CD14-positive monocyte (primary cell): ENCODE measurements at regions not wholly inside any gene's neighbourhood (a gene's known extent, or its start where the extent isn't known, plus 50 kb on each side); places are given as distances from the start of the nearest gene placed in this dataset.
"Not testable (repeated sequence)": the region's sequence is repeated elsewhere in the genome, so short reads cannot be mapped to it uniquely, and the experiment has no call there.

Source experiments
- DNase-seq, 3 donors: peaks; one replicate each; pipeline ENCODE4 v3.0.0-alpha.2; 2011 to 2022
- H2AFZ ChIP-seq: 2 replicates; pipeline ENCODE4 v1.6.0; 2012; ENCODE audit warnings: mild to moderate bottlenecking, low read depth, low read length, inconsistent platforms; ENCODE audit not compliant: insufficient read depth, poor library complexity, severe bottlenecking
- H3K27ac ChIP-seq, 2 donors: 1 replicate in 1 of 2; 2 replicates in 1 of 2; pipeline ENCODE4 v1.5.1; 2012 to 2013; ENCODE audit warnings: low read length in 2 of 2, control low read depth in 1 of 2, inconsistent platforms in 1 of 2, low read depth in 1 of 2, mild to moderate bottlenecking in 1 of 2
- H3K27me3 ChIP-seq, 2 donors: one replicate each; pipeline versions ENCODE4 v1.6.0 to v1.6.1; 2011 to 2013; ENCODE audit warnings: low read length in 2 of 2; ENCODE audit not compliant: control insufficient read depth in 2 of 2, insufficient read depth in 2 of 2
- H3K36me3 ChIP-seq, 2 donors: replicated peaks in 1 of 2; 1 replicate in 1 of 2; 2 replicates in 1 of 2; pipeline versions ENCODE4 v1.5.1 to v1.6.1; 2012 to 2013; ENCODE audit warnings: low read length in 2 of 2, control low read depth in 1 of 2, inconsistent platforms in 1 of 2, mild to moderate bottlenecking in 1 of 2; ENCODE audit not compliant: insufficient read depth in 2 of 2, control insufficient read depth in 1 of 2
- H3K4me1 ChIP-seq, 2 donors: 1 replicate in 1 of 2; 2 replicates in 1 of 2; pipeline versions ENCODE4 v1.5.1 to v1.6.1; 2012 to 2013; ENCODE audit warnings: low read length in 2 of 2, control low read depth in 1 of 2, inconsistent platforms in 1 of 2, mild to moderate bottlenecking in 1 of 2, moderate library complexity in 1 of 2; ENCODE audit not compliant: insufficient read depth in 2 of 2, control insufficient read depth in 1 of 2
- H3K4me2 ChIP-seq: replicated peaks from 2 replicates; pipeline ENCODE3; 2012; ENCODE audit warnings: low read length, moderate library complexity, mild to moderate bottlenecking; ENCODE audit not compliant: poor library complexity, severe bottlenecking; ENCODE audit errors: extremely low read depth
- H3K4me3 ChIP-seq, 3 experiments: fragments of 200-600 bp in 1 of 3; sonication (generic) in 1 of 3; replicated peaks in 1 of 3; 1 replicate in 2 of 3; 2 replicates in 1 of 3; pipeline ENCODE4 v1.5.1; 2011 to 2013; ENCODE audit warnings: low read length in 3 of 3, mild to moderate bottlenecking in 3 of 3, control low read depth in 2 of 3, low read depth in 2 of 3, inconsistent platforms in 1 of 3, moderate library complexity in 1 of 3
- H3K79me2 ChIP-seq: 2 replicates; pipeline ENCODE4 v1.6.0; 2012; ENCODE audit warnings: mild to moderate bottlenecking, control low read depth, inconsistent platforms, low read length, moderate library complexity; ENCODE audit not compliant: insufficient read depth
- H3K9ac ChIP-seq: 2 replicates; pipeline ENCODE4 v1.6.0; 2017; ENCODE audit warnings: low read length, mild to moderate bottlenecking; ENCODE audit not compliant: insufficient read depth, poor library complexity, severe bottlenecking
- H3K9me3 ChIP-seq, 2 donors: replicated peaks in 1 of 2; 1 replicate in 1 of 2; 2 replicates in 1 of 2; pipeline versions ENCODE4 v1.5.1 to v1.6.1; 2012 to 2013; ENCODE audit warnings: low read length in 2 of 2, control low read depth in 1 of 2; ENCODE audit not compliant: control insufficient read depth in 1 of 2, insufficient read depth in 1 of 2
- H4K20me1 ChIP-seq: 2 replicates; pipeline ENCODE4 v1.6.0; 2012; ENCODE audit warnings: mild to moderate bottlenecking, low read length, control low read depth, moderate library complexity; ENCODE audit not compliant: insufficient read depth
- H3K27ac Mint-ChIP-seq, 7 donors: one replicate each; pipeline ENCODE4 v1.8.0; 2020; ENCODE audit warnings: mild to moderate bottlenecking in 7 of 7, mixed read lengths in 7 of 7, moderate library complexity in 6 of 7, inconsistent platforms in 2 of 7
- H3K27me3 Mint-ChIP-seq, 3 donors: one replicate each; pipeline ENCODE4 v1.8.0; 2021 to 2022; ENCODE audit warnings: low read depth in 3 of 3, mild to moderate bottlenecking in 3 of 3, mixed read lengths in 3 of 3, moderate library complexity in 3 of 3, inconsistent platforms in 1 of 3
- H3K36me3 Mint-ChIP-seq, 2 donors: one replicate each; pipeline ENCODE4 v1.8.0; 2020; ENCODE audit warnings: mixed read lengths in 2 of 2, inconsistent platforms in 1 of 2, mild to moderate bottlenecking in 1 of 2
- H3K4me1 Mint-ChIP-seq: one replicate; pipeline ENCODE4 v1.8.0; 2020; ENCODE audit warnings: mild to moderate bottlenecking, mixed read lengths
- H3K4me3 Mint-ChIP-seq, 2 donors: one replicate each; pipeline ENCODE4 v1.8.0; 2020; ENCODE audit warnings: mild to moderate bottlenecking in 2 of 2, mixed read lengths in 2 of 2, moderate library complexity in 1 of 2
- H3K9me3 Mint-ChIP-seq, 7 donors: one replicate each; pipeline ENCODE4 v1.8.0; 2020 to 2022; ENCODE audit warnings: mixed read lengths in 7 of 7, mild to moderate bottlenecking in 6 of 7, moderate library complexity in 6 of 7, inconsistent platforms in 2 of 7
- CTCF ChIP-seq: fragments of 200-600 bp; IDR thresholded peaks from one replicate; pipeline ENCODE4 v1.8.0; 2022; ENCODE audit warnings: antibody characterized with exemption, mild to moderate bottlenecking
- WGBS: methylation state at CpG from one replicate; pipeline ENCODE4 v1.1.5; 2013; ENCODE audit warnings: missing lambda C conversion rate; ENCODE audit not compliant: insufficient coverage; 5-methylcytosine and 5-hydroxymethylcytosine counted together
- intact Hi-C, 2 donors: fragments of 100-400 bp; cut with micrococcal nuclease; formaldehyde crosslinking; loops; one replicate each; pipeline versions ENCODE4 v1.15.0 to v1.15.1; 2023

GRCh38 chr10:124168991-124169802 lies 75.8 kb upstream of the CHST15 start:
- Histone ChIP-seq H3K4me3 (no peak overlapping the region), H3K4me2 (no peak overlapping the region), H4K20me1 (no peaks in the 10 kb centered on the region), H3K79me2 (no peaks in the 10 kb centered on the region), H2AFZ (no peak overlapping the region), H3K4me1 (no peaks in the 10 kb centered on the region), H3K9ac (no peak overlapping the region), H3K9me3 (peaks cover 0 to 10% of the 10 kb centered on the region in 2 donors), H3K27me3 (no peaks in the 10 kb centered on the region), H3K36me3 (no peaks in the 10 kb centered on the region), H3K27ac (no peak overlapping the region)
- intact Hi-C loops: no loop called here
- Mint-ChIP-seq H3K4me3 (no peak overlapping the region), H3K4me1 (peaks cover 3% of the 10 kb centered on the region), H3K9me3 (peaks cover 7 to 18% (median 11%) of the 10 kb centered on the region in 7 donors), H3K36me3 (peaks cover 0 to 3% of the 10 kb centered on the region in 2 donors), H3K27ac (peak overlapping the region in 1 of 7 donors; percentile 7), H3K27me3 (peaks cover 12 to 21% (median 19%) of the 10 kb centered on the region in 3 donors)
- DNase-seq: no peak
- WGBS: 92% methylated on average over 17 of the region's 17 CpGs
- TF ChIP-seq CTCF: no peak

GRCh38 chr10:124168581-124168980 lies 75.2 kb upstream of the CHST15 start:
- Histone ChIP-seq H3K79me2 (no peaks in the 10 kb centered on the region), H3K4me3 (no peak overlapping the region), H3K27me3 (no peaks in the 10 kb centered on the region), H2AFZ (no peak overlapping the region), H3K27ac (no peak overlapping the region), H3K36me3 (no peaks in the 10 kb centered on the region), H3K4me1 (no peaks in the 10 kb centered on the region), H3K9me3 (peaks cover 0 to 10% of the 10 kb centered on the region in 2 donors), H3K4me2 (no peak overlapping the region), H4K20me1 (no peaks in the 10 kb centered on the region), H3K9ac (no peak overlapping the region)
- WGBS: no CpG with 5 or more reads among the region's 5 CpGs
- Mint-ChIP-seq H3K4me3 (no peak overlapping the region), H3K27ac (peak overlapping the region in 1 of 7 donors; percentile 67), H3K9me3 (peaks cover 7 to 15% (median 10%) of the 10 kb centered on the region in 7 donors), H3K4me1 (peaks cover 3% of the 10 kb centered on the region), H3K27me3 (peaks cover 9 to 21% (median 20%) of the 10 kb centered on the region in 3 donors), H3K36me3 (peaks cover 0 to 3% of the 10 kb centered on the region in 2 donors)
- no peak for TF ChIP-seq CTCF
- intact Hi-C loops: no loop called here
- DNase-seq: no peak

GRCh38 chr10:124167925-124168324 lies 74.5 kb upstream of the CHST15 start:
- DNase-seq, H3K4me1 ChIP-seq, H2AFZ ChIP-seq, H4K20me1 ChIP-seq, H3K4me3 ChIP-seq, H3K79me2 ChIP-seq, H3K27ac ChIP-seq, H3K4me2 ChIP-seq, H3K36me3 ChIP-seq, H3K27me3 ChIP-seq, H3K4me3 Mint-ChIP-seq, H3K36me3 Mint-ChIP-seq, H3K9me3 ChIP-seq, H3K4me1 Mint-ChIP-seq, intact Hi-C loops, H3K9ac ChIP-seq: not testable (repeated sequence)
- H3K9me3 Mint-ChIP-seq: peaks cover 7 to 15% (median 9%) of the 10 kb centered on the region in 7 donors
- WGBS: no CpG with 5 or more reads among the region's 5 CpGs
- H3K27me3 Mint-ChIP-seq: peaks cover 6 to 21% (median 15%) of the 10 kb centered on the region in 3 donors
- peak overlapping the region in 1 of 7 donors; percentile 25 for H3K27ac Mint-ChIP-seq
